Endothelial cell of umbilical vein (primary cell): ENCODE measurements at regions not wholly inside any gene's neighbourhood (a gene's known extent, or its start where the extent isn't known, plus 50 kb on each side); places are given as distances from the start of the nearest gene placed in this dataset.

Experiments
- BruUV-seq: library from RNA; stranded (reverse); fragments of 400-500 nt; replicated peaks from 2 replicates; lab custom pipeline; 2021; lab: Mats Ljungman, UMichigan
- CTCF ChIA-PET: fragments of 300-600, 350-600 bp; sonication (Branson Sonifier 250); formaldehyde crosslinking; loops from one replicate; lab custom pipeline; 2021; ENCODE audit warnings: antibody characterized with exemption, inconsistent platforms; lab: Charles Lee
- POLR2A ChIA-PET: fragments of 300-600, 350-600 bp; sonication (Branson Sonifier 250); formaldehyde crosslinking; loops from one replicate; lab custom pipeline; 2021; ENCODE audit warnings: antibody characterized with exemption, inconsistent platforms; lab: Charles Lee
- DNase-seq: peaks from one replicate; pipeline ENCODE4 v3.0.0-alpha.2; 2011; ENCODE audit warnings: low read depth, low spot score
- FAIRE-seq: peaks from 2 replicates; lab custom pipeline; 2011; peaks lifted over from hg19 to GRCh38; lab: Jason Lieb, UNC
- H2AFZ ChIP-seq: 2 replicates; pipeline ENCODE4 v1.6.0; 2012; ENCODE audit warnings: low read depth, low read length, control low read depth, inconsistent platforms
- H3K27ac ChIP-seq: 2 replicates; pipeline ENCODE4 v1.5.1; 2011; ENCODE audit warnings: low read depth, mild to moderate bottlenecking, control low read depth, low read length, moderate library complexity; ENCODE audit not compliant: insufficient read depth
- H3K27me3 ChIP-seq, 2 experiments: 2 replicates each; pipeline versions ENCODE4 v1.6.0 to v1.6.1; 2011; ENCODE audit warnings: low read length in 2 of 2, mixed read lengths in 1 of 2; ENCODE audit not compliant: control insufficient read depth in 2 of 2, insufficient read depth in 2 of 2
- H3K36me3 ChIP-seq, 2 experiments: 2 replicates in 1 of 2; 3 replicates in 1 of 2; pipeline ENCODE4 v1.5.1; 2011; ENCODE audit warnings: low read length in 2 of 2, mild to moderate bottlenecking in 1 of 2, moderate library complexity in 1 of 2; ENCODE audit not compliant: control insufficient read depth in 2 of 2, insufficient read depth in 2 of 2; ENCODE audit errors: extremely low read depth in 1 of 2
- H3K4me1 ChIP-seq: 3 replicates; pipeline ENCODE4 v1.5.1; 2011; ENCODE audit warnings: mild to moderate bottlenecking, low read length; ENCODE audit not compliant: control insufficient read depth, insufficient read depth; ENCODE audit errors: extremely low read depth
- H3K4me2 ChIP-seq: 2 replicates; pipeline ENCODE4 v1.6.1; 2011; ENCODE audit warnings: low read length, control low read depth, mixed read lengths; ENCODE audit not compliant: insufficient read depth
- H3K4me3 ChIP-seq, 3 experiments: fragments of 200-600 bp in 1 of 3; sonication (generic), shearing (Covaris generic) in 1 of 3; replicated peaks in 1 of 3; 2 replicates each; pipeline ENCODE4 v1.5.1; 2011 to 2016; ENCODE audit warnings: control low read depth in 3 of 3, low read length in 3 of 3, mild to moderate bottlenecking in 2 of 3, inconsistent platforms in 1 of 3, low read depth in 1 of 3, moderate library complexity in 1 of 3; ENCODE audit not compliant: insufficient read depth in 1 of 3
- H3K79me2 ChIP-seq: 2 replicates; pipeline ENCODE4 v1.6.0; 2012; ENCODE audit warnings: low read length, inconsistent platforms; ENCODE audit not compliant: control insufficient read depth, insufficient read depth
- H3K9ac ChIP-seq: replicated peaks from 2 replicates; pipeline ENCODE3; 2011; ENCODE audit warnings: low read length, control low read depth; ENCODE audit not compliant: insufficient read depth; ENCODE audit errors: extremely low read depth
- H3K9me1 ChIP-seq: replicated peaks from 3 replicates; pipeline ENCODE4 v1.6.0; 2011; ENCODE audit warnings: mild to moderate bottlenecking, low read length; ENCODE audit not compliant: control insufficient read depth, insufficient read depth; ENCODE audit errors: extremely low read depth
- H3K9me3 ChIP-seq: replicated peaks from 2 replicates; pipeline ENCODE4 v1.5.1; 2012; ENCODE audit warnings: low read length, inconsistent platforms; ENCODE audit not compliant: control insufficient read depth, insufficient read depth
- H4K20me1 ChIP-seq: replicated peaks from 2 replicates; pipeline ENCODE3; 2011; ENCODE audit warnings: mild to moderate bottlenecking, low read length; ENCODE audit not compliant: control insufficient read depth, insufficient read depth; ENCODE audit errors: extremely low read depth
- EZH2 ChIP-seq: IDR thresholded peaks from 2 replicates; pipeline ENCODE4 v1.6.1; 2012; ENCODE audit warnings: borderline replicate concordance, low read depth, mild to moderate bottlenecking, moderate library complexity, low read length, inconsistent platforms; ENCODE audit not compliant: severe bottlenecking
- FOS ChIP-seq: IDR thresholded peaks from 2 replicates; pipeline ENCODE4 v1.6.1; 2011; ENCODE audit warnings: mild to moderate bottlenecking, low read length, moderate library complexity, borderline replicate concordance; ENCODE audit not compliant: insufficient read depth
- GATA2 ChIP-seq: IDR thresholded peaks from 2 replicates; pipeline ENCODE4 v1.7.0; 2011; ENCODE audit warnings: low read depth, mild to moderate bottlenecking, moderate library complexity, mixed read lengths, low read length; ENCODE audit not compliant: insufficient read length, insufficient read depth
- JUN ChIP-seq: IDR thresholded peaks from 2 replicates; pipeline ENCODE4 v1.6.1; 2011; ENCODE audit warnings: borderline replicate concordance, low read depth; ENCODE audit not compliant: insufficient read length, insufficient read depth
- MYC ChIP-seq: IDR thresholded peaks from one replicate; pipeline ENCODE4 v1.6.1; 2011; ENCODE audit warnings: mild to moderate bottlenecking, low read depth, low read length
- POLR2A ChIP-seq: IDR thresholded peaks from 2 replicates; pipeline ENCODE4 v1.6.1; 2012; ENCODE audit warnings: low read depth, mild to moderate bottlenecking, control low read depth, low read length
- POLR2AphosphoS5 ChIP-seq: IDR thresholded peaks from 2 replicates; pipeline ENCODE4 v1.6.1; 2012; ENCODE audit warnings: low read depth, mild to moderate bottlenecking, control low read depth, low read length, moderate library complexity; ENCODE audit not compliant: insufficient read depth
- dilution Hi-C: fragments of 300-500 bp; cut with MboI; formaldehyde crosslinking; loops from one replicate; pipeline ENCODE4 v1.15.0; 2019; ENCODE audit warnings: low sequenced_read_pairs; ENCODE audit not compliant: extremely low pct_ligation_motif_present
- intact Hi-C: fragments of 100-400 bp; cut with micrococcal nuclease; formaldehyde crosslinking; loops from one replicate; pipeline ENCODE4 v1.10.0; 2022
- TF ChIP-seq, protein P1 (sequence below), 2 donors: IDR thresholded peaks; 1 replicate in 1 of 2; 2 replicates in 1 of 2; pipeline ENCODE4 v1.5.1; 2011; ENCODE audit warnings: low read length in 2 of 2, mild to moderate bottlenecking in 2 of 2, moderate library complexity in 2 of 2, control low read depth in 1 of 2, inconsistent platforms in 1 of 2, low read depth in 1 of 2; ENCODE audit not compliant: insufficient read depth in 1 of 2; ENCODE audit errors: extremely low read depth in 1 of 2
- TF ChIP-seq, protein P2 (sequence below): IDR thresholded peaks from 2 replicates; pipeline ENCODE4 v1.6.1; 2011; ENCODE audit not compliant: insufficient read depth, insufficient read length

DNA sequence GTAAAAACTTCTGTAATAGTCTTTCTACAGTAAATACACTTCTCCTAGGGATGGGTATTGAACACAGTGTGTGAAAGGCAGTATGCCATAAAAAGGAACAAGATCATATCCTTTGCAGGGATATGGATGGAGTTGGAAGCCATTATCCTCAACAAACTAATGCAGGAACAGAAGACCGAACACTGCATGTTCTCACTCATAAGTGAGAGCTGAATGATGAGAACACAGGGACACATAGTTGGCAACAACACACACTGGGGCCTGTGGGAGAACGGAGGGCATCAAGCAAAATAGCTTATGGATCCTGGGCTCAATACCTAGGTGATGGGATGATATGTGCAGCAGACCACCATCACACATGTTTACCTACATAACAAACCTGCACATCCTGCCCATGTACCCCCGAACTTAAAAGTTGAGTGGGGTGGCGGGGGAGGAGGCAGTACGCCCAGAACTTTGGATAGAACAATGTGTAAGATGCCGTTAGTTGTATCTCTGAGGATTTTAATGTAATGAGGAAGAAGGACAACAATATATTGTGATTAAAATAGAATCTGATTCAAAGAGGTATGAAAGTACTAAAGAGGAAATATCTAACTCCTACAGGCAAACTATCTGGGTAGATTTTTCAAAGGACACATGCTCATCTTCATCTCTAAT lies 183.2 kb downstream of the NDFIP2 start:
- no peaks in the 10 kb centered on the region for H3K36me3 ChIP-seq
- TF ChIP-seq POLR2AphosphoS5 (no peak), POLR2A (no peak), FOS (no peak), MYC (no peak), JUN (no peak), GATA2 (no peak), EZH2 (no peak)
- TF ChIP-seq, protein P1, sequence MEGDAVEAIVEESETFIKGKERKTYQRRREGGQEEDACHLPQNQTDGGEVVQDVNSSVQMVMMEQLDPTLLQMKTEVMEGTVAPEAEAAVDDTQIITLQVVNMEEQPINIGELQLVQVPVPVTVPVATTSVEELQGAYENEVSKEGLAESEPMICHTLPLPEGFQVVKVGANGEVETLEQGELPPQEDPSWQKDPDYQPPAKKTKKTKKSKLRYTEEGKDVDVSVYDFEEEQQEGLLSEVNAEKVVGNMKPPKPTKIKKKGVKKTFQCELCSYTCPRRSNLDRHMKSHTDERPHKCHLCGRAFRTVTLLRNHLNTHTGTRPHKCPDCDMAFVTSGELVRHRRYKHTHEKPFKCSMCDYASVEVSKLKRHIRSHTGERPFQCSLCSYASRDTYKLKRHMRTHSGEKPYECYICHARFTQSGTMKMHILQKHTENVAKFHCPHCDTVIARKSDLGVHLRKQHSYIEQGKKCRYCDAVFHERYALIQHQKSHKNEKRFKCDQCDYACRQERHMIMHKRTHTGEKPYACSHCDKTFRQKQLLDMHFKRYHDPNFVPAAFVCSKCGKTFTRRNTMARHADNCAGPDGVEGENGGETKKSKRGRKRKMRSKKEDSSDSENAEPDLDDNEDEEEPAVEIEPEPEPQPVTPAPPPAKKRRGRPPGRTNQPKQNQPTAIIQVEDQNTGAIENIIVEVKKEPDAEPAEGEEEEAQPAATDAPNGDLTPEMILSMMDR (IDR thresholded peaks at IDR 0.05; ENCODE audit: extremely low read depth in 1 of 2, insufficient read depth in 1 of 2, low read depth in 1 of 2, low read length in 2 of 2) = no peak
- TF ChIP-seq, protein P2, sequence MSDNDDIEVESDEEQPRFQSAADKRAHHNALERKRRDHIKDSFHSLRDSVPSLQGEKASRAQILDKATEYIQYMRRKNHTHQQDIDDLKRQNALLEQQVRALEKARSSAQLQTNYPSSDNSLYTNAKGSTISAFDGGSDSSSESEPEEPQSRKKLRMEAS = no peak
- no peak overlapping the region for H3K27ac ChIP-seq
- H3K79me2 ChIP-seq = no peaks in the 10 kb centered on the region
- FAIRE-seq = no peak
- CTCF ChIA-PET = no interaction called here
- no peak overlapping the region for H3K4me2 ChIP-seq
- BruUV-seq = no TSS peak
- H3K9ac ChIP-seq = no peak overlapping the region
- no peak overlapping the region for H2AFZ ChIP-seq
- POLR2A ChIA-PET = no interaction called here
- DNase-seq = no peak
- H3K4me3 ChIP-seq = no peak overlapping the region
- H3K9me1 ChIP-seq = no peaks in the 10 kb centered on the region
- no peaks in the 10 kb centered on the region for H3K27me3 ChIP-seq
- intact Hi-C loops = no loop called here
- H3K9me3 ChIP-seq = no peaks in the 10 kb centered on the region
- dilution Hi-C loops = no loop called here
- H3K4me1 ChIP-seq = peaks cover 4% of the 10 kb centered on the region
- no peaks in the 10 kb centered on the region for H4K20me1 ChIP-seq
